Endothelial cell of umbilical vein (primary cell): ENCODE measurements at regions not wholly inside any gene's neighbourhood (a gene's known extent, or its start where the extent isn't known, plus 50 kb on each side); places are given as distances from the start of the nearest gene placed in this dataset.

Source experiments
- BruUV-seq: library from RNA; stranded (reverse); fragments of 400-500 nt; replicated peaks from 2 replicates; lab custom pipeline; 2021; lab: Mats Ljungman, UMichigan
- CTCF ChIA-PET: fragments of 300-600, 350-600 bp; sonication (Branson Sonifier 250); formaldehyde crosslinking; loops from one replicate; lab custom pipeline; 2021; ENCODE audit warnings: antibody characterized with exemption, inconsistent platforms; lab: Charles Lee
- POLR2A ChIA-PET: fragments of 300-600, 350-600 bp; sonication (Branson Sonifier 250); formaldehyde crosslinking; loops from one replicate; lab custom pipeline; 2021; ENCODE audit warnings: antibody characterized with exemption, inconsistent platforms; lab: Charles Lee
- DNase-seq: peaks from one replicate; pipeline ENCODE4 v3.0.0-alpha.2; 2011; ENCODE audit warnings: low read depth, low spot score
- FAIRE-seq: peaks from 2 replicates; lab custom pipeline; 2011; peaks lifted over from hg19 to GRCh38; lab: Jason Lieb, UNC
- H2AFZ ChIP-seq: 2 replicates; pipeline ENCODE4 v1.6.0; 2012; ENCODE audit warnings: low read depth, low read length, control low read depth, inconsistent platforms
- H3K27ac ChIP-seq: 2 replicates; pipeline ENCODE4 v1.5.1; 2011; ENCODE audit warnings: low read depth, mild to moderate bottlenecking, control low read depth, low read length, moderate library complexity; ENCODE audit not compliant: insufficient read depth
- H3K27me3 ChIP-seq, 2 experiments: 2 replicates each; pipeline versions ENCODE4 v1.6.0 to v1.6.1; 2011; ENCODE audit warnings: low read length in 2 of 2, mixed read lengths in 1 of 2; ENCODE audit not compliant: control insufficient read depth in 2 of 2, insufficient read depth in 2 of 2
- H3K36me3 ChIP-seq, 2 experiments: 2 replicates in 1 of 2; 3 replicates in 1 of 2; pipeline ENCODE4 v1.5.1; 2011; ENCODE audit warnings: low read length in 2 of 2, mild to moderate bottlenecking in 1 of 2, moderate library complexity in 1 of 2; ENCODE audit not compliant: control insufficient read depth in 2 of 2, insufficient read depth in 2 of 2; ENCODE audit errors: extremely low read depth in 1 of 2
- H3K4me1 ChIP-seq: 3 replicates; pipeline ENCODE4 v1.5.1; 2011; ENCODE audit warnings: mild to moderate bottlenecking, low read length; ENCODE audit not compliant: control insufficient read depth, insufficient read depth; ENCODE audit errors: extremely low read depth
- H3K4me2 ChIP-seq: 2 replicates; pipeline ENCODE4 v1.6.1; 2011; ENCODE audit warnings: low read length, control low read depth, mixed read lengths; ENCODE audit not compliant: insufficient read depth
- H3K4me3 ChIP-seq, 3 experiments: fragments of 200-600 bp in 1 of 3; sonication (generic), shearing (Covaris generic) in 1 of 3; replicated peaks in 1 of 3; 2 replicates each; pipeline ENCODE4 v1.5.1; 2011 to 2016; ENCODE audit warnings: control low read depth in 3 of 3, low read length in 3 of 3, mild to moderate bottlenecking in 2 of 3, inconsistent platforms in 1 of 3, low read depth in 1 of 3, moderate library complexity in 1 of 3; ENCODE audit not compliant: insufficient read depth in 1 of 3
- H3K79me2 ChIP-seq: 2 replicates; pipeline ENCODE4 v1.6.0; 2012; ENCODE audit warnings: low read length, inconsistent platforms; ENCODE audit not compliant: control insufficient read depth, insufficient read depth
- H3K9ac ChIP-seq: replicated peaks from 2 replicates; pipeline ENCODE3; 2011; ENCODE audit warnings: low read length, control low read depth; ENCODE audit not compliant: insufficient read depth; ENCODE audit errors: extremely low read depth
- H3K9me1 ChIP-seq: replicated peaks from 3 replicates; pipeline ENCODE4 v1.6.0; 2011; ENCODE audit warnings: mild to moderate bottlenecking, low read length; ENCODE audit not compliant: control insufficient read depth, insufficient read depth; ENCODE audit errors: extremely low read depth
- H3K9me3 ChIP-seq: replicated peaks from 2 replicates; pipeline ENCODE4 v1.5.1; 2012; ENCODE audit warnings: low read length, inconsistent platforms; ENCODE audit not compliant: control insufficient read depth, insufficient read depth
- H4K20me1 ChIP-seq: replicated peaks from 2 replicates; pipeline ENCODE3; 2011; ENCODE audit warnings: mild to moderate bottlenecking, low read length; ENCODE audit not compliant: control insufficient read depth, insufficient read depth; ENCODE audit errors: extremely low read depth
- EZH2 ChIP-seq: IDR thresholded peaks from 2 replicates; pipeline ENCODE4 v1.6.1; 2012; ENCODE audit warnings: borderline replicate concordance, low read depth, mild to moderate bottlenecking, moderate library complexity, low read length, inconsistent platforms; ENCODE audit not compliant: severe bottlenecking
- FOS ChIP-seq: IDR thresholded peaks from 2 replicates; pipeline ENCODE4 v1.6.1; 2011; ENCODE audit warnings: mild to moderate bottlenecking, low read length, moderate library complexity, borderline replicate concordance; ENCODE audit not compliant: insufficient read depth
- GATA2 ChIP-seq: IDR thresholded peaks from 2 replicates; pipeline ENCODE4 v1.7.0; 2011; ENCODE audit warnings: low read depth, mild to moderate bottlenecking, moderate library complexity, mixed read lengths, low read length; ENCODE audit not compliant: insufficient read length, insufficient read depth
- JUN ChIP-seq: IDR thresholded peaks from 2 replicates; pipeline ENCODE4 v1.6.1; 2011; ENCODE audit warnings: borderline replicate concordance, low read depth; ENCODE audit not compliant: insufficient read length, insufficient read depth
- MYC ChIP-seq: IDR thresholded peaks from one replicate; pipeline ENCODE4 v1.6.1; 2011; ENCODE audit warnings: mild to moderate bottlenecking, low read depth, low read length
- POLR2A ChIP-seq: IDR thresholded peaks from 2 replicates; pipeline ENCODE4 v1.6.1; 2012; ENCODE audit warnings: low read depth, mild to moderate bottlenecking, control low read depth, low read length
- POLR2AphosphoS5 ChIP-seq: IDR thresholded peaks from 2 replicates; pipeline ENCODE4 v1.6.1; 2012; ENCODE audit warnings: low read depth, mild to moderate bottlenecking, control low read depth, low read length, moderate library complexity; ENCODE audit not compliant: insufficient read depth
- dilution Hi-C: fragments of 300-500 bp; cut with MboI; formaldehyde crosslinking; loops from one replicate; pipeline ENCODE4 v1.15.0; 2019; ENCODE audit warnings: low sequenced_read_pairs; ENCODE audit not compliant: extremely low pct_ligation_motif_present
- intact Hi-C: fragments of 100-400 bp; cut with micrococcal nuclease; formaldehyde crosslinking; loops from one replicate; pipeline ENCODE4 v1.10.0; 2022
- TF ChIP-seq, protein P1 (sequence below): IDR thresholded peaks from 2 replicates; pipeline ENCODE4 v1.6.1; 2011; ENCODE audit not compliant: insufficient read depth, insufficient read length
- TF ChIP-seq, protein P2 (sequence below), 2 donors: IDR thresholded peaks; 1 replicate in 1 of 2; 2 replicates in 1 of 2; pipeline ENCODE4 v1.5.1; 2011; ENCODE audit warnings: low read length in 2 of 2, mild to moderate bottlenecking in 2 of 2, moderate library complexity in 2 of 2, control low read depth in 1 of 2, inconsistent platforms in 1 of 2, low read depth in 1 of 2; ENCODE audit not compliant: insufficient read depth in 1 of 2; ENCODE audit errors: extremely low read depth in 1 of 2

DNA sequence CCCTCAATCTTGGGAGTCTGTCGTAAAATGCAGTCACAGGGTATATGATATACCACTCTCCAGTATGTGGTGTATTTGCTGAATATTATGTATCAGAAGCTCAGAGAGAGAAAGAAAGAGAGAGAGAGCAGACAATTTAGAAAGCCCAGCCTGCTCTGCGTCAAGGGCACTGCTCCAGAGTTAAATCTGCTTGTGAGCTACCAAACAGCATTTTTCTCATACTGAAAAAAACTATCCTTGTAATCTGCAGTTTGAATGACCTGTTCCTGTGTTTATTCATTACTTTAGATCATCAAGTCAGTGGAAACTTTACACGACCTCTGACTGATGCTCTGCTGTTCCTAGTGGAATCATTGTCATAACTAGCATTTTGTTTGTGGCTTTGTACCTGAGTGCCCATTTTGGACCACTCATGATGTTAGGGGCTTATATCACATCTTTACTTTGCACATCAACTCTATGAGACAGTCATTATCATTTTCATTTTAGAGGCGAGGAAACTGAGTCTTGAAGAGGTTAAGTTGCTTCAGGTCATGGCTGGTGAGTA is 89.2 kb upstream of the PELI1 start:
- Histone ChIP-seq H3K36me3 (no peaks in the 10 kb centered on the region), H2AFZ (no peak overlapping the region), H3K4me1 (peaks cover 7% of the 10 kb centered on the region), H3K9ac (no peak overlapping the region), H3K27me3 (no peaks in the 10 kb centered on the region), H3K27ac (no peak overlapping the region), H3K4me3 (no peak overlapping the region), H3K9me3 (no peaks in the 10 kb centered on the region), H3K79me2 (no peaks in the 10 kb centered on the region), H3K4me2 (no peak overlapping the region), H4K20me1 (no peaks in the 10 kb centered on the region), H3K9me1 (no peaks in the 10 kb centered on the region)
- ChIA-PET POLR2A (interaction anchor here (0.6 kb wide), 1 partner anchor 165 kb away, joined by 7 read pairs; no protein-coding TSS in a partner anchor), CTCF (interaction anchor here (2.6 kb wide), 1 partner anchor 79 kb away, joined by 9 read pairs; no protein-coding TSS in a partner anchor)
- no TSS peak for BruUV-seq
- intact Hi-C loops (no loop called here), dilution Hi-C loops (no loop called here)
- TF ChIP-seq, protein P1, sequence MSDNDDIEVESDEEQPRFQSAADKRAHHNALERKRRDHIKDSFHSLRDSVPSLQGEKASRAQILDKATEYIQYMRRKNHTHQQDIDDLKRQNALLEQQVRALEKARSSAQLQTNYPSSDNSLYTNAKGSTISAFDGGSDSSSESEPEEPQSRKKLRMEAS, result no peak
- TF ChIP-seq MYC, result no peak
- FAIRE-seq (no peak), DNase-seq (no peak)

GRCh38 chr2:64234150-64234549 is 89.9 kb upstream of the PELI1 start:
- Histone ChIP-seq H3K4me1 (peaks cover 3% of the 10 kb centered on the region), H3K27me3 (no peaks in the 10 kb centered on the region), H3K36me3 (no peaks in the 10 kb centered on the region), H3K9me1 (no peaks in the 10 kb centered on the region), H3K27ac (no peak overlapping the region), H2AFZ (no peak overlapping the region), H3K4me2 (no peak overlapping the region), H3K9ac (no peak overlapping the region), H3K4me3 (no peak overlapping the region), H4K20me1 (no peaks in the 10 kb centered on the region), H3K79me2 (no peaks in the 10 kb centered on the region), H3K9me3 (no peaks in the 10 kb centered on the region)
- no TSS peak for BruUV-seq
- FAIRE-seq (no peak), DNase-seq (no peak)
- TF ChIP-seq, protein P2, sequence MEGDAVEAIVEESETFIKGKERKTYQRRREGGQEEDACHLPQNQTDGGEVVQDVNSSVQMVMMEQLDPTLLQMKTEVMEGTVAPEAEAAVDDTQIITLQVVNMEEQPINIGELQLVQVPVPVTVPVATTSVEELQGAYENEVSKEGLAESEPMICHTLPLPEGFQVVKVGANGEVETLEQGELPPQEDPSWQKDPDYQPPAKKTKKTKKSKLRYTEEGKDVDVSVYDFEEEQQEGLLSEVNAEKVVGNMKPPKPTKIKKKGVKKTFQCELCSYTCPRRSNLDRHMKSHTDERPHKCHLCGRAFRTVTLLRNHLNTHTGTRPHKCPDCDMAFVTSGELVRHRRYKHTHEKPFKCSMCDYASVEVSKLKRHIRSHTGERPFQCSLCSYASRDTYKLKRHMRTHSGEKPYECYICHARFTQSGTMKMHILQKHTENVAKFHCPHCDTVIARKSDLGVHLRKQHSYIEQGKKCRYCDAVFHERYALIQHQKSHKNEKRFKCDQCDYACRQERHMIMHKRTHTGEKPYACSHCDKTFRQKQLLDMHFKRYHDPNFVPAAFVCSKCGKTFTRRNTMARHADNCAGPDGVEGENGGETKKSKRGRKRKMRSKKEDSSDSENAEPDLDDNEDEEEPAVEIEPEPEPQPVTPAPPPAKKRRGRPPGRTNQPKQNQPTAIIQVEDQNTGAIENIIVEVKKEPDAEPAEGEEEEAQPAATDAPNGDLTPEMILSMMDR (IDR thresholded peaks at IDR 0.05; ENCODE audit: extremely low read depth in 1 of 2, insufficient read depth in 1 of 2, low read depth in 1 of 2, low read length in 2 of 2), result no peak
- no peak for TF ChIP-seq FOS
- TF ChIP-seq JUN, result no peak
- TF ChIP-seq MYC, result no peak
- no peak for TF ChIP-seq EZH2
- TF ChIP-seq, protein P1, result no peak
- TF ChIP-seq POLR2AphosphoS5, result no peak
- no peak for TF ChIP-seq GATA2
- TF ChIP-seq POLR2A, result no peak
- CTCF ChIA-PET, result interaction anchor here (1.3 to 2.6 kb wide), 2 partner anchors 78 kb away, joined by 5 to 9 read pairs; no protein-coding TSS in a partner anchor
- dilution Hi-C loops (no loop called here), intact Hi-C loops (no loop called here)
- POLR2A ChIA-PET, result no interaction called here
